Keratinocyte (primary cell): ENCODE measurements at regions not wholly inside any gene's neighbourhood (a gene's known extent, or its start where the extent isn't known, plus 50 kb on each side); places are given as distances from the start of the nearest gene placed in this dataset.

ENCODE experiments used
- DNase-seq: peaks from one replicate; pipeline ENCODE4 v3.0.0-alpha.2; 2011; ENCODE audit warnings: low read depth, missing footprints, low spot score
- FAIRE-seq: peaks from 2 replicates; lab custom pipeline; 2011; peaks lifted over from hg19 to GRCh38; lab: Jason Lieb, UNC
- H2AFZ ChIP-seq: 2 replicates; pipeline ENCODE4 v1.6.0; 2012; ENCODE audit warnings: low read length, control low read depth, inconsistent platforms; ENCODE audit not compliant: control insufficient read depth
- H3K27ac ChIP-seq: 2 replicates; pipeline ENCODE4 v1.5.1; 2011; ENCODE audit warnings: low read length; ENCODE audit not compliant: control insufficient read depth, insufficient read depth
- H3K27me3 ChIP-seq: 3 replicates; pipeline ENCODE4 v1.6.0; 2011; ENCODE audit warnings: low read length; ENCODE audit not compliant: control insufficient read depth, insufficient read depth; ENCODE audit errors: extremely low read depth
- H3K36me3 ChIP-seq, 2 experiments: 2 replicates in 1 of 2; 3 replicates in 1 of 2; pipeline ENCODE4 v1.5.1; 2011; ENCODE audit warnings: low read length in 2 of 2, mild to moderate bottlenecking in 1 of 2; ENCODE audit not compliant: control insufficient read depth in 2 of 2, insufficient read depth in 2 of 2; ENCODE audit errors: extremely low read depth in 1 of 2
- H3K4me1 ChIP-seq: 3 replicates; pipeline ENCODE4 v1.5.1; 2011; ENCODE audit warnings: low read length; ENCODE audit not compliant: control insufficient read depth, insufficient read depth; ENCODE audit errors: extremely low read depth
- H3K4me2 ChIP-seq: 3 replicates; pipeline ENCODE4 v1.6.0; 2011; ENCODE audit warnings: low read depth, low read length; ENCODE audit not compliant: control insufficient read depth, insufficient read depth; ENCODE audit errors: extremely low read depth
- H3K4me3 ChIP-seq, 3 experiments: fragments of 200-600 bp in 1 of 3; sonication (generic) in 1 of 3; 2 replicates in 2 of 3; 3 replicates in 1 of 3; pipeline ENCODE4 v1.5.1; 2011 to 2016; ENCODE audit warnings: low read length in 3 of 3, mild to moderate bottlenecking in 3 of 3, control low read depth in 2 of 3, inconsistent platforms in 1 of 3, low read depth in 1 of 3, mixed read lengths in 1 of 3, mixed run types in 1 of 3, moderate library complexity in 1 of 3; ENCODE audit not compliant: control insufficient read depth in 2 of 3, insufficient read depth in 2 of 3; ENCODE audit errors: extremely low read depth in 1 of 3
- H3K79me2 ChIP-seq: 2 replicates; pipeline ENCODE4 v1.6.0; 2012; ENCODE audit warnings: low read length; ENCODE audit not compliant: control insufficient read depth, insufficient read depth
- H3K9ac ChIP-seq: 3 replicates; pipeline ENCODE4 v1.6.0; 2011; ENCODE audit warnings: low read length; ENCODE audit not compliant: control insufficient read depth, insufficient read depth; ENCODE audit errors: extremely low read depth
- H3K9me1 ChIP-seq: 3 replicates; pipeline ENCODE4 v1.6.0; 2011; ENCODE audit warnings: low read length; ENCODE audit not compliant: control insufficient read depth, insufficient read depth; ENCODE audit errors: extremely low read depth
- H3K9me3 ChIP-seq: 2 replicates; pipeline ENCODE4 v1.5.1; 2012; ENCODE audit warnings: low read depth, low read length; ENCODE audit not compliant: control insufficient read depth
- H4K20me1 ChIP-seq: 3 replicates; pipeline ENCODE4 v1.6.0; 2011; ENCODE audit warnings: low read length; ENCODE audit not compliant: control insufficient read depth, insufficient read depth; ENCODE audit errors: extremely low read depth
- EZH2 ChIP-seq: IDR thresholded peaks from one replicate; pipeline ENCODE4 v1.6.1; 2012; ENCODE audit warnings: inconsistent platforms, mild to moderate bottlenecking, low read length, moderate library complexity
- dilution Hi-C: fragments of 300-500 bp; cut with MboI; formaldehyde crosslinking; loops from one replicate; pipeline ENCODE4 v1.7.0; 2020; ENCODE audit warnings: low sequenced_read_pairs; ENCODE audit not compliant: extremely low pct_ligation_motif_present
- TF ChIP-seq, protein P1 (sequence below), 3 experiments: IDR thresholded peaks in 1 of 3; conservative IDR thresholded peaks in 1 of 3; optimal IDR thresholded peaks in 1 of 3; 2 replicates in 2 of 3; 3 replicates in 1 of 3; pipeline versions ENCODE3 to v1.5.1; 2011; ENCODE audit warnings: low read length in 3 of 3, mild to moderate bottlenecking in 3 of 3, moderate library complexity in 2 of 3, control low read depth in 1 of 3, inconsistent platforms in 1 of 3; ENCODE audit not compliant: insufficient read depth in 2 of 3; ENCODE audit errors: extremely low read depth in 1 of 3

DNA sequence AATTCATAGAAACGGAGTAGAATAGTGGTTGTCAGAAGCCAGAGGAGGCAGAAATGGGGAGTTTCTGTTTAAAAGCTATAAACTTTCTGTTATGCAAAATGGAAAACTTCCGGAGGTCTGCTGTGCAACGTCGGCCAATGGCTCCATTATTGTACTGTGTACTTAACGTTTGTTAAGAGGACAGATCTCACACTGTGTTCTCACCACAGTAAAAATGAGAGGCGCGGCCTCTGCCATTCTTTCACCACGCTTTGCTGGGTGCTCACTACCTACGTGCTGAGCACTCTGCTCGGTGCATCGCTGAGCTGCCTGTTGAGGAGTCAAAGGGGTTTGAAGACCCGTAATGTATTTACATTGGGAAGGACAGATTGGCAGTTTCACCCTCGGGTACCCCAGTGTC lies 218.8 kb upstream of the B3GAT1 start:
- no peak for FAIRE-seq
- no peaks in the 10 kb centered on the region for H3K27me3 ChIP-seq
- H3K27ac ChIP-seq: no peak overlapping the region
- no peak overlapping the region for H2AFZ ChIP-seq
- no peak overlapping the region for H3K4me3 ChIP-seq
- no peaks in the 10 kb centered on the region for H3K9me1 ChIP-seq
- no peak overlapping the region for H3K9ac ChIP-seq
- DNase-seq: no peak
- TF ChIP-seq, protein P1, sequence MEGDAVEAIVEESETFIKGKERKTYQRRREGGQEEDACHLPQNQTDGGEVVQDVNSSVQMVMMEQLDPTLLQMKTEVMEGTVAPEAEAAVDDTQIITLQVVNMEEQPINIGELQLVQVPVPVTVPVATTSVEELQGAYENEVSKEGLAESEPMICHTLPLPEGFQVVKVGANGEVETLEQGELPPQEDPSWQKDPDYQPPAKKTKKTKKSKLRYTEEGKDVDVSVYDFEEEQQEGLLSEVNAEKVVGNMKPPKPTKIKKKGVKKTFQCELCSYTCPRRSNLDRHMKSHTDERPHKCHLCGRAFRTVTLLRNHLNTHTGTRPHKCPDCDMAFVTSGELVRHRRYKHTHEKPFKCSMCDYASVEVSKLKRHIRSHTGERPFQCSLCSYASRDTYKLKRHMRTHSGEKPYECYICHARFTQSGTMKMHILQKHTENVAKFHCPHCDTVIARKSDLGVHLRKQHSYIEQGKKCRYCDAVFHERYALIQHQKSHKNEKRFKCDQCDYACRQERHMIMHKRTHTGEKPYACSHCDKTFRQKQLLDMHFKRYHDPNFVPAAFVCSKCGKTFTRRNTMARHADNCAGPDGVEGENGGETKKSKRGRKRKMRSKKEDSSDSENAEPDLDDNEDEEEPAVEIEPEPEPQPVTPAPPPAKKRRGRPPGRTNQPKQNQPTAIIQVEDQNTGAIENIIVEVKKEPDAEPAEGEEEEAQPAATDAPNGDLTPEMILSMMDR (optimal IDR thresholded peaks at IDR 0.05 in 1 of 3, IDR thresholded peaks at IDR 0.05 in 1 of 3, conservative IDR thresholded peaks at IDR 0.05 in 1 of 3; ENCODE audit: extremely low read depth in 1 of 3, insufficient read depth in 2 of 3, low read length in 3 of 3): no peak
- TF ChIP-seq EZH2: no peak
- dilution Hi-C loops: no loop called here
- no peak overlapping the region for H3K4me2 ChIP-seq
- H3K4me1 ChIP-seq: no peaks in the 10 kb centered on the region
- H3K36me3 ChIP-seq: no peaks in the 10 kb centered on the region
- H3K9me3 ChIP-seq: no peaks in the 10 kb centered on the region
- no peaks in the 10 kb centered on the region for H4K20me1 ChIP-seq
- H3K79me2 ChIP-seq: no peaks in the 10 kb centered on the region

DNA sequence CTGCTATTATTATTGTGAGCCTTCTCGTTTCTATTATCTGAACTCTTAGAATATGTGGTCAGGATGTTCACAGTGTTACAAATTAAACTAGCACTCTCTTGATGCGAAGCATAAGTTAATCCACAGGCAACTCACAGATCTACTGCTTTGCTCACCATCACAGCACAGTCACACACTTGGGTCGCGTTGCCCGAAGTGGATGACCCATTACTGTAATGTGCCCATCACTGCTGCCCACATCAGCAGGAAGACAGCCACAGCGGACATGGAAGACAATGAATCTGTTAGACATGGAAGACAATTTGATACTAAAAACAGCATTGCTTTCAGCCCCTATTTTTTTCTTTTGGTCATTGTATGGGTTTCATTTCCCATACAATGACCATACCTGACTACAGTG lies 216.4 kb upstream of the B3GAT1 start:
- DNase-seq: no peak
- no peak overlapping the region for H3K9ac ChIP-seq
- FAIRE-seq: no peak

More for the DNA sequence above, 216.4 kb upstream of the B3GAT1 start:
- Histone ChIP-seq H3K4me3 (no peak overlapping the region), H3K36me3 (no peaks in the 10 kb centered on the region), H3K79me2 (no peaks in the 10 kb centered on the region), H3K9me1 (no peaks in the 10 kb centered on the region), H3K9me3 (no peaks in the 10 kb centered on the region), H3K27me3 (no peaks in the 10 kb centered on the region), H3K27ac (no peak overlapping the region), H2AFZ (no peak overlapping the region), H3K4me2 (no peak overlapping the region), H3K4me1 (no peaks in the 10 kb centered on the region), H4K20me1 (no peaks in the 10 kb centered on the region)
- dilution Hi-C loops: no loop called here
- TF ChIP-seq, protein P1 (optimal IDR thresholded peaks at IDR 0.05 in 1 of 3, IDR thresholded peaks at IDR 0.05 in 1 of 3, conservative IDR thresholded peaks at IDR 0.05 in 1 of 3; ENCODE audit: extremely low read depth in 1 of 3, insufficient read depth in 2 of 3, low read length in 3 of 3): no peak
- no peak for TF ChIP-seq EZH2
